ENCODE measurements at regions not wholly inside any gene's neighbourhood (a gene's known extent, or its start where the extent isn't known, plus 50 kb on each side); places are given as distances from the start of the nearest gene placed in this dataset.

DNA sequence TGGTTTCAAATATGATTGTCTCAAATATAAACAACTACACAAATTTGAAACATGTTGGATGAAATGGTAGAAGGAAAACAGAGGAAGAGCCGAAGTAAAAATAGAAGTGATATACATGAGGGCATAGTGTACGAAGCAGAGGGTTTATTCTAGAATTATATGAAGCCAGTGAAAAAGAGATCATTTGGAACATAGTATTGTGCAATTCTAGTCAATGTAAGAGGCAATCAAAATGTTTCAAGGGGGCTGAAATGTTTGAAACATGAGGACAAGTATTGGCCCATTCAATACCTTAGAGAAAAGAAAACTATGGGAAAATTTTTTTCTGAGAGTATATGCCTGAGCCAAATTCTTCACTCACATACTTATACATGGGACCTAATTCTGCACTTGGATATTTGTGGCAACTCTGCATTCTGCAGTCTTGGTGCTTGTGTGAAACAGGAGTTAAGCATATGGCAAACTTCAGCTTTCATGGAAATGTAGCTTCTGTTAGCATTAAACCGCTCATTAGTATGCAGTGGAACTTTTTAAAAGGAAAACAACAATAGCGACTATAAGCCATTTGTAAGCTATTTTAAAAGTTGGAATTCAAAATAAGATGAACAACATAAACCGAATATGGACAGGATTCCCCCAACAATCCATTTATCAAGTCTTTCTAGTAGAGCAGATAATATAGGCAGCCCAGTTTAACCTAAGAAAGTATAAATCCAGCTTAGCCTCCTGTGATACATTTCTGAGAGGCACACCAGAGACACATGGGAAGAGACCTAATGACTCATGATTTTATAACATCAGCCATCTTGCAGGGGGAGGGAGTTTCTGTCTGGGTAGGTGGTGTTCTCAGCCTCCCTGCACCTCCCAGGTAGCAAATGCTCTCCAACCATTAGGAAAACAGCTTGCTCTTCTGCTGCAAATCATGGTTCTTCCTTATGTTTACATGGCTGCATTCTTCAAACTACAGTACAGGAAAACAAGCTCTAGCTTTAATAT, 197.8 kb downstream of the PAX3 start:
- TF ChIP-seq, protein P1, sequence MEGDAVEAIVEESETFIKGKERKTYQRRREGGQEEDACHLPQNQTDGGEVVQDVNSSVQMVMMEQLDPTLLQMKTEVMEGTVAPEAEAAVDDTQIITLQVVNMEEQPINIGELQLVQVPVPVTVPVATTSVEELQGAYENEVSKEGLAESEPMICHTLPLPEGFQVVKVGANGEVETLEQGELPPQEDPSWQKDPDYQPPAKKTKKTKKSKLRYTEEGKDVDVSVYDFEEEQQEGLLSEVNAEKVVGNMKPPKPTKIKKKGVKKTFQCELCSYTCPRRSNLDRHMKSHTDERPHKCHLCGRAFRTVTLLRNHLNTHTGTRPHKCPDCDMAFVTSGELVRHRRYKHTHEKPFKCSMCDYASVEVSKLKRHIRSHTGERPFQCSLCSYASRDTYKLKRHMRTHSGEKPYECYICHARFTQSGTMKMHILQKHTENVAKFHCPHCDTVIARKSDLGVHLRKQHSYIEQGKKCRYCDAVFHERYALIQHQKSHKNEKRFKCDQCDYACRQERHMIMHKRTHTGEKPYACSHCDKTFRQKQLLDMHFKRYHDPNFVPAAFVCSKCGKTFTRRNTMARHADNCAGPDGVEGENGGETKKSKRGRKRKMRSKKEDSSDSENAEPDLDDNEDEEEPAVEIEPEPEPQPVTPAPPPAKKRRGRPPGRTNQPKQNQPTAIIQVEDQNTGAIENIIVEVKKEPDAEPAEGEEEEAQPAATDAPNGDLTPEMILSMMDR (IDR thresholded peaks at IDR 0.05) = no peak
- DNase-seq (ENCODE audit: low spot score) = no peak
- no peak for ATAC-seq (ENCODE audit: low FRiP score)

DNA sequence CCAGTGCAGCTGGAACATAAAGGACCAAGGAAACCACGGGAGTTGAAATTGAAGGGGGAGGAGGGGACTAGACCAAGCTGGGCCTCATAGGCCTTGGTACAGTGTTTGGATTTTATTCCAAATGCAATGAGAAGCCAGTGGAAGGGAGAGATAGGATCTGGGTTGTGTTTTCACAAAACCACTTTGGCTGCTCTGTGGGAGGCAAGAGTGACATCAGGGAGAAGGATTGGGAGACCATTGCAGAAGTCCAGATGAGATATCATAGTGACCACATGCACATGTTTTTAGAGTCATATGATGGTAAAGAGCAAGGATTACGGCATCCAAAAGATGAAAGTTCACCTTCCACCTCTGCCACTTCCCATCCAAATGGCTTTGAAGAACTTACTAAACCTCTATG, 210.2 kb downstream of the PAX3 start:
- TF ChIP-seq, protein P1 (IDR thresholded peaks at IDR 0.05) = no peak
- no peak for DNase-seq (ENCODE audit: low spot score)
- no peak for ATAC-seq (ENCODE audit: low FRiP score)

DNA sequence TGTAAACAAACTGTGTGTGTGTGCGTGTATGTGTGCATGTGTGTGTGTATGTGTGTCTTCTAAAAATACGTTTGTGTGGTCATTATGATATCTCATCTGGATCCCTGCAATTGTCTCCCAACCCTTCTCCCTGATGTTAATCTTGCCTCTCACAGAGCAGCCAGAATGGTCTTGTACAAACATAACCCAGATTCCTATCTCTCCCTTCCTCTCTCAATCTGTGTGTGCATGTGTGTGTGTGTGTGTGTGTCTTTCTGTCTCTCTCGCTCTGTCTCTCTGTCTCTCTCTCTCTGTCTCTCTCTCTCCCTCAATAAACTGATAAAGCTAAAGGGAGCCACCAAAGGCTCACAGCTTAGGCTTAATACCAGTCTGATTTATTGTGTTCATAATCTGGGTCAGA, 210.8 kb downstream of the PAX3 start:
- TF ChIP-seq, protein P1 (IDR thresholded peaks at IDR 0.05) = no peak
- DNase-seq (ENCODE audit: low spot score) (no peak), ATAC-seq (ENCODE audit: low FRiP score) (no peak)

DNA sequence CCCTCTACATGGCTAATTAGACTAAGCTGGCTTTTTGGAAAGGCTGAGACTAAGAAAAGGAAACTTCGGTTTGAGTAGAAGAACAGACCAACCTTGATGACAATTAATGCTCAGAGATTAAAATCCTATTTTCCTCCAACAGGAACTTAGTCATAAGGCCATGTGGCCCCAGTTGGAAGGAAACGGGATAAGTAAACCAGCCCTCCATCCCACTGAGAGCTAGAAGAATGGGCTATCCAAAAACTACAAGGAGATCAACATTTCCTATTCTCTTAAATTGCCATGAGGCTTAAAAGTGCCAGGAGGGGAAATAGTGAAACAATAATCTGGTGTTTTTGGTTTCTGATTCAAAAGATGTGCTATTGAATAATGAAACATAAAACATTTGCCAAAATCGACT, 216.6 kb downstream of the PAX3 start:
- no peak for DNase-seq (ENCODE audit: low spot score)
- no peak for ATAC-seq (ENCODE audit: low FRiP score)
- TF ChIP-seq, protein P1 (IDR thresholded peaks at IDR 0.05) = no peak

DNA sequence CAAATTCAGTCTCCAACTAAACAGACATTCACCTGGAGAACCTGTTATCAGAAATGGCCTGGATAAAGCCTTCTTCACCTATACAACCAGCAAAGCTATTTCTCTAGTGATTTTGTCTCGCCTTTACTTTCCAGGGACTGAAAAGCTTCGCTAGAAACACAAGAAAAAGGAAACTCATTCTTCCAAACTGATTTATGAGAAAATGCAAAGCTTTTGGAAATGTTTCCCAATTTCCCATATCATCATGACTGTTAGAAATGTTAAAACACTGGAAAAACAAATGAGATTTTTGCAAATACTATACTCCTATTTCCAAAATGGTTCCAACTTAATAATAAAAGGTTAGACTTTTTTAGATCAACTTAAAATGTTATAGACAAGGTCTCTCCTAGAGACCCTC, 218.7 kb downstream of the PAX3 start:
- ATAC-seq (ENCODE audit: low FRiP score) = no peak
- TF ChIP-seq, protein P1 (IDR thresholded peaks at IDR 0.05) = no peak
- DNase-seq (ENCODE audit: low spot score) = no peak

DNA sequence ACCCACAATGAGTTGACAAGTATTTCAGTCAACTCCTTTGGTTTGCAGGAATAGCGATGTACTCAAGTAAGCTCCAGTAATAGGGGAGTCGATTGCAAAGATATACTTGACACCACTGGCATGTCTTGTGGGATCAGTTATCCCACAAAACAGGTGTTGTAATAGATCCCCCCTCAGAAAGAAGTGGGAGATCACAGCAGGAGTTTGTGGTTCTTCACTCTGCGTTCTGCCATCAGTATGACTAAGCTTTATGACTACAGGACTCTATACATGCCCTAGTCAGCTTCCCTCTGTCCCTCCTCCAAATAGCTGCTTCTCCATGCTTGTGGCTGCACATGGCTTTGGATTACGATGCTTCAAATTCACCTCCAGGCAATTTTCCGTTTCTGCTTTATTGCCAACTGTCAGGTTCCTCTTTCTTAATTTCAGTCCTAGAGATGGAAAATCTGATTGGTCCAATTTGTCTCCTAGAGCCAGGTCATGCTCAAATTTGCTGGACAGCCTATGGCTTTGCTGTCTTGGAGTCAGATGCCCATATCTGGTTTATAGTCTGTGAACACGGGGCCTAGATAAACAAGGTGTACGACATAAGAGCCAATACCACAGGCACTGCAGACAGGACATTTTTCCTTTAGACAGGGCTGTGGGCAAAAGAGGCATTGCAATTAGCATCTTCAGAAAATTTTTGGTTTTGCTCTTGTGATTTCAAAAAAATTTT, 221.7 kb downstream of the PAX3 start:
- TF ChIP-seq, protein P1 (IDR thresholded peaks at IDR 0.05) = no peak
- no peak for ATAC-seq (ENCODE audit: low FRiP score)
- DNase-seq (ENCODE audit: low spot score) = no peak

Data from omental fat pad (tissue), 3 donors.